8988T (cell line): ENCODE measurements at regions not wholly inside any gene's neighbourhood (a gene's known extent, or its start where the extent isn't known, plus 50 kb on each side); places are given as distances from the start of the nearest gene placed in this dataset.
A peak's percentile ranks its signal among the peaks of the same experiment; 100 is the strongest.

Source experiments
- DNase-seq: peaks from one replicate; pipeline ENCODE4 v3.0.0; 2011

- DNase-seq: no peak
These were observed 380.6 kb downstream of the CTTN start for GRCh38 chr11:70778883-70779282.

GRCh38 chr11:70779433-70780245 lies 381.3 kb downstream of the CTTN start:
- DNase-seq: no peak

- DNase-seq: no peak
These were observed 381.9 kb downstream of the CTTN start for GRCh38 chr11:70780246-70780535.

GRCh38 chr11:70782401-70782913 lies 384.1 kb downstream of the CTTN start:
- DNase-seq: no peak

GRCh38 chr11:70783356-70783755 lies 385.0 kb downstream of the CTTN start:
- DNase-seq: no peak

GRCh38 chr11:70783821-70784220 lies 385.5 kb downstream of the CTTN start:
- DNase-seq: no peak

GRCh38 chr11:70785372-70785771 lies 387.0 kb downstream of the CTTN start:
- no peak for DNase-seq

GRCh38 chr11:70786021-70786665 lies 387.8 kb downstream of the CTTN start:
- DNase-seq: no peak

- peak; percentile 86 for DNase-seq
These were observed 390.1 kb downstream of the CTTN start for GRCh38 chr11:70788248-70789022.

GRCh38 chr11:70790671-70791300 lies 392.5 kb downstream of the CTTN start:
- DNase-seq: no peak

GRCh38 chr11:70796648-70797227 lies 398.4 kb downstream of the CTTN start:
- DNase-seq: no peak

GRCh38 chr11:70798296-70798695 lies 400.0 kb downstream of the CTTN start:
- no peak for DNase-seq

- DNase-seq: no peak
These were observed 401.1 kb downstream of the CTTN start for GRCh38 chr11:70799386-70799785.

- DNase-seq: no peak
These were observed 403.9 kb downstream of the CTTN start for GRCh38 chr11:70802185-70802584.

- DNase-seq: no peak
These were observed 406.0 kb downstream of the CTTN start for GRCh38 chr11:70804139-70804837.

GRCh38 chr11:70805243-70805642 lies 406.9 kb downstream of the CTTN start:
- no peak for DNase-seq

- no peak for DNase-seq
These were observed 407.6 kb downstream of the CTTN start for GRCh38 chr11:70805971-70806370.

- no peak for DNase-seq
These were observed 408.3 kb downstream of the CTTN start for GRCh38 chr11:70806461-70807194.

GRCh38 chr11:70807195-70807543 lies 408.8 kb downstream of the CTTN start:
- DNase-seq: no peak

GRCh38 chr11:70808686-70809375 lies 410.5 kb downstream of the CTTN start:
- DNase-seq: no peak

- DNase-seq: no peak
These were observed 411.8 kb downstream of the CTTN start for GRCh38 chr11:70810133-70810532.
